C4-2B (cell line): ENCODE measurements at regions not wholly inside any gene's neighbourhood (a gene's known extent, or its start where the extent isn't known, plus 50 kb on each side); places are given as distances from the start of the nearest gene placed in this dataset.

Source experiments
- CTCF ChIP-seq: fragments of 450-650 bp; conservative IDR thresholded peaks from 2 replicates; pipeline ENCODE4 v1.5.1; 2017; ENCODE audit warnings: mild to moderate bottlenecking
- ZFX ChIP-seq: fragments of 450-650 bp; IDR thresholded peaks from 2 replicates; pipeline ENCODE4 v1.6.1; 2017

GRCh38 chr5:164500856-164501255 lies 995.4 kb downstream of the MAT2B start:
- TF ChIP-seq CTCF, result no peak
- TF ChIP-seq ZFX, result no peak
